WTC11 (cell line): ENCODE measurements at regions not wholly inside any gene's neighbourhood (a gene's known extent, or its start where the extent isn't known, plus 50 kb on each side); places are given as distances from the start of the nearest gene placed in this dataset.

Experiments used
- ATAC-seq: fragments of 200-7000 bp; cut with Tn5 transposase; 2 replicates; pipeline ENCODE4 v1.10.0; 2021; ENCODE audit warnings: mild to moderate bottlenecking, moderate library complexity
- CTCF ChIA-PET: fragments of 300-600 bp; sonication (Branson Sonifier 250); formaldehyde crosslinking; loops from one replicate; lab custom pipeline; 2021; ENCODE audit warnings: antibody characterized with exemption; lab: Charles Lee
- POLR2A ChIA-PET: fragments of 350-600 bp; sonication (Branson Sonifier 250); formaldehyde crosslinking; loops from one replicate; lab custom pipeline; 2021; ENCODE audit warnings: antibody characterized with exemption; lab: Charles Lee
- DNase-seq: peaks from one replicate; pipeline ENCODE4 v3.0.0; 2021; ENCODE audit warnings: low spot score
- H3K27ac Mint-ChIP-seq: 2 replicates; pipeline ENCODE4 v1.8.0; 2021; ENCODE audit warnings: mixed read lengths
- H3K27me3 Mint-ChIP-seq: 2 replicates; pipeline ENCODE4 v1.8.0; 2021; ENCODE audit warnings: low read depth, mild to moderate bottlenecking, moderate library complexity, mixed read lengths
- H3K36me3 Mint-ChIP-seq: 2 replicates; pipeline ENCODE4 v1.8.0; 2021; ENCODE audit warnings: mixed read lengths
- H3K4me1 Mint-ChIP-seq: 2 replicates; pipeline ENCODE4 v1.8.0; 2022; ENCODE audit warnings: mixed read lengths
- H3K4me3 Mint-ChIP-seq: 2 replicates; pipeline ENCODE4 v1.8.0; 2021; ENCODE audit warnings: mild to moderate bottlenecking, moderate library complexity, mixed read lengths
- H3K9me3 Mint-ChIP-seq: 2 replicates; pipeline ENCODE4 v1.8.0; 2021; ENCODE audit warnings: mixed read lengths
- ATF1 ChIP-seq: sonication (generic); formaldehyde crosslinking; IDR thresholded peaks from 2 replicates; pipeline ENCODE4 v1.8.1; 2023; ENCODE audit warnings: mild to moderate bottlenecking, moderate library complexity, missing genetic modification reagents
- EMX1 ChIP-seq: fragments of 250-450 bp; sonication (Bioruptor Pico); IDR thresholded peaks from 2 replicates; pipeline ENCODE4 v1.8.0; 2021; ENCODE audit warnings: mild to moderate bottlenecking
- JAZF1 ChIP-seq: fragments of 250-450 bp; sonication (Bioruptor Pico); IDR thresholded peaks from 2 replicates; pipeline ENCODE4 v1.9.0; 2021; ENCODE audit warnings: moderate library complexity, mild to moderate bottlenecking, inconsistent platforms
- MXD4 ChIP-seq: fragments of 250-450 bp; sonication (Bioruptor Pico); IDR thresholded peaks from 2 replicates; pipeline ENCODE4 v1.8.0; 2021; ENCODE audit warnings: mild to moderate bottlenecking, moderate library complexity, borderline replicate concordance
- MYBL2 ChIP-seq: sonication (generic); formaldehyde crosslinking; IDR thresholded peaks from 2 replicates; pipeline ENCODE4 v1.8.1; 2023; ENCODE audit warnings: mild to moderate bottlenecking, moderate library complexity, missing genetic modification reagents
- RORB ChIP-seq: fragments of 250-450 bp; sonication (Bioruptor Pico); IDR thresholded peaks from 2 replicates; pipeline ENCODE4 v1.9.0; 2021; ENCODE audit warnings: mild to moderate bottlenecking
- SMAD3 ChIP-seq: sonication (generic); formaldehyde crosslinking; IDR thresholded peaks from 2 replicates; pipeline ENCODE4 v1.8.0; 2022; ENCODE audit warnings: missing genetic modification reagents, mild to moderate bottlenecking, borderline replicate concordance
- SP1 ChIP-seq: sonication (generic); formaldehyde crosslinking; conservative IDR thresholded peaks from 2 replicates; pipeline ENCODE4 v1.8.1; 2022; ENCODE audit warnings: missing genetic modification reagents
- ZNF396 ChIP-seq: fragments of 250-450 bp; sonication (Bioruptor Pico); IDR thresholded peaks from 2 replicates; pipeline ENCODE4 v1.8.0; 2021; ENCODE audit warnings: mild to moderate bottlenecking, moderate library complexity, borderline replicate concordance
- ZNF423 ChIP-seq: fragments of 250-450 bp; sonication (Bioruptor Pico); IDR thresholded peaks from 2 replicates; pipeline ENCODE4 v2.1.2; 2022; ENCODE audit warnings: mild to moderate bottlenecking, moderate library complexity
- TF ChIP-seq, protein P1 (sequence below): sonication (generic); formaldehyde crosslinking; IDR thresholded peaks from 2 replicates; pipeline ENCODE4 v1.8.0; 2023; ENCODE audit warnings: missing genetic modification reagents, mild to moderate bottlenecking, borderline replicate concordance
- TF ChIP-seq, protein P2 (sequence below): sonication (generic); formaldehyde crosslinking; IDR thresholded peaks from 2 replicates; pipeline ENCODE4 v1.8.1; 2023; ENCODE audit warnings: mild to moderate bottlenecking, missing genetic modification reagents, borderline replicate concordance
- TF ChIP-seq, protein P3 (sequence below): fragments of 250-450 bp; sonication (Bioruptor Pico); IDR thresholded peaks from 2 replicates; pipeline ENCODE4 v1.8.0; 2021; ENCODE audit warnings: mild to moderate bottlenecking
- TF ChIP-seq, protein P4 (sequence below): sonication (generic); formaldehyde crosslinking; IDR thresholded peaks from 2 replicates; pipeline ENCODE4 v1.8.0; 2022; ENCODE audit warnings: mild to moderate bottlenecking, missing genetic modification reagents
- TF ChIP-seq, protein P5 (sequence below): sonication (generic); formaldehyde crosslinking; IDR thresholded peaks from 2 replicates; pipeline ENCODE4 v1.8.1; 2023; ENCODE audit warnings: mild to moderate bottlenecking, missing genetic modification reagents
- TF ChIP-seq, protein P6 (sequence below): sonication (generic); formaldehyde crosslinking; IDR thresholded peaks from 2 replicates; pipeline ENCODE4 v1.8.1; 2023; ENCODE audit warnings: mild to moderate bottlenecking, missing genetic modification reagents, moderate library complexity
- TF ChIP-seq, protein P7 (sequence below): sonication (generic); formaldehyde crosslinking; IDR thresholded peaks from 2 replicates; pipeline ENCODE4 v1.8.1; 2023; ENCODE audit warnings: mild to moderate bottlenecking, missing genetic modification reagents

DNA sequence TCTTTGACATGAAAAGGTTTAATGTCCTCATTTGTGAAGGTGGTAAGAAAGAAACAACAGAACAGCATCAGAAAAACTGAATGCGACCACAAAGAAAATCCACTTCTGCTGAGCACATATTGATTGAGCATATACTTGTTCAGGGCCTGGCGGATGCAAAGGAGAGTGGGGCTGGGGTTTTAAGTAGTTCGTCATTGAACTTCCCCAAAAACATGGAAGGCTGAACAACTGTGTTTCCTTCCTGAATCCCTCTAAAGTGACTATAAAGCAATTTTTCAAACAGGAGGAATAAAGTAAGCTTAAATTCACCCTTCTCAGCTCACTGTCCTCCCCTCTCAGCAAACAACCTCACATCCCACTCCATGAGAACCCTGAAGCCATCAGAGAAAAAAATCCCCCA, 262.9 kb downstream of the AGTPBP1 start:
- H3K27me3 Mint-ChIP-seq, result peaks cover 40% of the 10 kb centered on the region
- H3K4me3 Mint-ChIP-seq, result no peak overlapping the region
- TF ChIP-seq ZNF423, result no peak
- TF ChIP-seq SMAD3 (CRISPR knock-in tag), result no peak
- TF ChIP-seq, protein P1, sequence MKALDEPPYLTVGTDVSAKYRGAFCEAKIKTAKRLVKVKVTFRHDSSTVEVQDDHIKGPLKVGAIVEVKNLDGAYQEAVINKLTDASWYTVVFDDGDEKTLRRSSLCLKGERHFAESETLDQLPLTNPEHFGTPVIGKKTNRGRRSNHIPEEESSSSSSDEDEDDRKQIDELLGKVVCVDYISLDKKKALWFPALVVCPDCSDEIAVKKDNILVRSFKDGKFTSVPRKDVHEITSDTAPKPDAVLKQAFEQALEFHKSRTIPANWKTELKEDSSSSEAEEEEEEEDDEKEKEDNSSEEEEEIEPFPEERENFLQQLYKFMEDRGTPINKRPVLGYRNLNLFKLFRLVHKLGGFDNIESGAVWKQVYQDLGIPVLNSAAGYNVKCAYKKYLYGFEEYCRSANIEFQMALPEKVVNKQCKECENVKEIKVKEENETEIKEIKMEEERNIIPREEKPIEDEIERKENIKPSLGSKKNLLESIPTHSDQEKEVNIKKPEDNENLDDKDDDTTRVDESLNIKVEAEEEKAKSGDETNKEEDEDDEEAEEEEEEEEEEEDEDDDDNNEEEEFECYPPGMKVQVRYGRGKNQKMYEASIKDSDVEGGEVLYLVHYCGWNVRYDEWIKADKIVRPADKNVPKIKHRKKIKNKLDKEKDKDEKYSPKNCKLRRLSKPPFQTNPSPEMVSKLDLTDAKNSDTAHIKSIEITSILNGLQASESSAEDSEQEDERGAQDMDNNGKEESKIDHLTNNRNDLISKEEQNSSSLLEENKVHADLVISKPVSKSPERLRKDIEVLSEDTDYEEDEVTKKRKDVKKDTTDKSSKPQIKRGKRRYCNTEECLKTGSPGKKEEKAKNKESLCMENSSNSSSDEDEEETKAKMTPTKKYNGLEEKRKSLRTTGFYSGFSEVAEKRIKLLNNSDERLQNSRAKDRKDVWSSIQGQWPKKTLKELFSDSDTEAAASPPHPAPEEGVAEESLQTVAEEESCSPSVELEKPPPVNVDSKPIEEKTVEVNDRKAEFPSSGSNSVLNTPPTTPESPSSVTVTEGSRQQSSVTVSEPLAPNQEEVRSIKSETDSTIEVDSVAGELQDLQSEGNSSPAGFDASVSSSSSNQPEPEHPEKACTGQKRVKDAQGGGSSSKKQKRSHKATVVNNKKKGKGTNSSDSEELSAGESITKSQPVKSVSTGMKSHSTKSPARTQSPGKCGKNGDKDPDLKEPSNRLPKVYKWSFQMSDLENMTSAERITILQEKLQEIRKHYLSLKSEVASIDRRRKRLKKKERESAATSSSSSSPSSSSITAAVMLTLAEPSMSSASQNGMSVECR (CRISPR knock-in tag), result no peak
- TF ChIP-seq JAZF1 (CRISPR knock-in tag), result no peak
- no peak for TF ChIP-seq ZNF396 (CRISPR knock-in tag)
- TF ChIP-seq ATF1 (CRISPR knock-in tag), result no peak
- TF ChIP-seq RORB (CRISPR knock-in tag), result no peak
- no peak for TF ChIP-seq MXD4
- TF ChIP-seq, protein P2, sequence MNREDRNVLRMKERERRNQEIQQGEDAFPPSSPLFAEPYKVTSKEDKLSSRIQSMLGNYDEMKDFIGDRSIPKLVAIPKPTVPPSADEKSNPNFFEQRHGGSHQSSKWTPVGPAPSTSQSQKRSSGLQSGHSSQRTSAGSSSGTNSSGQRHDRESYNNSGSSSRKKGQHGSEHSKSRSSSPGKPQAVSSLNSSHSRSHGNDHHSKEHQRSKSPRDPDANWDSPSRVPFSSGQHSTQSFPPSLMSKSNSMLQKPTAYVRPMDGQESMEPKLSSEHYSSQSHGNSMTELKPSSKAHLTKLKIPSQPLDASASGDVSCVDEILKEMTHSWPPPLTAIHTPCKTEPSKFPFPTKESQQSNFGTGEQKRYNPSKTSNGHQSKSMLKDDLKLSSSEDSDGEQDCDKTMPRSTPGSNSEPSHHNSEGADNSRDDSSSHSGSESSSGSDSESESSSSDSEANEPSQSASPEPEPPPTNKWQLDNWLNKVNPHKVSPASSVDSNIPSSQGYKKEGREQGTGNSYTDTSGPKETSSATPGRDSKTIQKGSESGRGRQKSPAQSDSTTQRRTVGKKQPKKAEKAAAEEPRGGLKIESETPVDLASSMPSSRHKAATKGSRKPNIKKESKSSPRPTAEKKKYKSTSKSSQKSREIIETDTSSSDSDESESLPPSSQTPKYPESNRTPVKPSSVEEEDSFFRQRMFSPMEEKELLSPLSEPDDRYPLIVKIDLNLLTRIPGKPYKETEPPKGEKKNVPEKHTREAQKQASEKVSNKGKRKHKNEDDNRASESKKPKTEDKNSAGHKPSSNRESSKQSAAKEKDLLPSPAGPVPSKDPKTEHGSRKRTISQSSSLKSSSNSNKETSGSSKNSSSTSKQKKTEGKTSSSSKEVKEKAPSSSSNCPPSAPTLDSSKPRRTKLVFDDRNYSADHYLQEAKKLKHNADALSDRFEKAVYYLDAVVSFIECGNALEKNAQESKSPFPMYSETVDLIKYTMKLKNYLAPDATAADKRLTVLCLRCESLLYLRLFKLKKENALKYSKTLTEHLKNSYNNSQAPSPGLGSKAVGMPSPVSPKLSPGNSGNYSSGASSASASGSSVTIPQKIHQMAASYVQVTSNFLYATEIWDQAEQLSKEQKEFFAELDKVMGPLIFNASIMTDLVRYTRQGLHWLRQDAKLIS (CRISPR knock-in tag), result no peak
- TF ChIP-seq, protein P3, sequence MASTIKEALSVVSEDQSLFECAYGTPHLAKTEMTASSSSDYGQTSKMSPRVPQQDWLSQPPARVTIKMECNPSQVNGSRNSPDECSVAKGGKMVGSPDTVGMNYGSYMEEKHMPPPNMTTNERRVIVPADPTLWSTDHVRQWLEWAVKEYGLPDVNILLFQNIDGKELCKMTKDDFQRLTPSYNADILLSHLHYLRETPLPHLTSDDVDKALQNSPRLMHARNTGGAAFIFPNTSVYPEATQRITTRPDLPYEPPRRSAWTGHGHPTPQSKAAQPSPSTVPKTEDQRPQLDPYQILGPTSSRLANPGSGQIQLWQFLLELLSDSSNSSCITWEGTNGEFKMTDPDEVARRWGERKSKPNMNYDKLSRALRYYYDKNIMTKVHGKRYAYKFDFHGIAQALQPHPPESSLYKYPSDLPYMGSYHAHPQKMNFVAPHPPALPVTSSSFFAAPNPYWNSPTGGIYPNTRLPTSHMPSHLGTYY, result no peak
- TF ChIP-seq, protein P4, sequence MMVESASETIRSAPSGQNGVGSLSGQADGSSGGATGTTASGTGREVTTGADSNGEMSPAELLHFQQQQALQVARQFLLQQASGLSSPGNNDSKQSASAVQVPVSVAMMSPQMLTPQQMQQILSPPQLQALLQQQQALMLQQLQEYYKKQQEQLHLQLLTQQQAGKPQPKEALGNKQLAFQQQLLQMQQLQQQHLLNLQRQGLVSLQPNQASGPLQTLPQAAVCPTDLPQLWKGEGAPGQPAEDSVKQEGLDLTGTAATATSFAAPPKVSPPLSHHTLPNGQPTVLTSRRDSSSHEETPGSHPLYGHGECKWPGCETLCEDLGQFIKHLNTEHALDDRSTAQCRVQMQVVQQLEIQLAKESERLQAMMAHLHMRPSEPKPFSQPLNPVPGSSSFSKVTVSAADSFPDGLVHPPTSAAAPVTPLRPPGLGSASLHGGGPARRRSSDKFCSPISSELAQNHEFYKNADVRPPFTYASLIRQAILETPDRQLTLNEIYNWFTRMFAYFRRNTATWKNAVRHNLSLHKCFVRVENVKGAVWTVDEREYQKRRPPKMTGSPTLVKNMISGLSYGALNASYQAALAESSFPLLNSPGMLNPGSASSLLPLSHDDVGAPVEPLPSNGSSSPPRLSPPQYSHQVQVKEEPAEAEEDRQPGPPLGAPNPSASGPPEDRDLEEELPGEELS (CRISPR knock-in tag), result no peak
- TF ChIP-seq SP1 (CRISPR knock-in tag), result no peak
- TF ChIP-seq MYBL2, result no peak
- TF ChIP-seq, protein P5, sequence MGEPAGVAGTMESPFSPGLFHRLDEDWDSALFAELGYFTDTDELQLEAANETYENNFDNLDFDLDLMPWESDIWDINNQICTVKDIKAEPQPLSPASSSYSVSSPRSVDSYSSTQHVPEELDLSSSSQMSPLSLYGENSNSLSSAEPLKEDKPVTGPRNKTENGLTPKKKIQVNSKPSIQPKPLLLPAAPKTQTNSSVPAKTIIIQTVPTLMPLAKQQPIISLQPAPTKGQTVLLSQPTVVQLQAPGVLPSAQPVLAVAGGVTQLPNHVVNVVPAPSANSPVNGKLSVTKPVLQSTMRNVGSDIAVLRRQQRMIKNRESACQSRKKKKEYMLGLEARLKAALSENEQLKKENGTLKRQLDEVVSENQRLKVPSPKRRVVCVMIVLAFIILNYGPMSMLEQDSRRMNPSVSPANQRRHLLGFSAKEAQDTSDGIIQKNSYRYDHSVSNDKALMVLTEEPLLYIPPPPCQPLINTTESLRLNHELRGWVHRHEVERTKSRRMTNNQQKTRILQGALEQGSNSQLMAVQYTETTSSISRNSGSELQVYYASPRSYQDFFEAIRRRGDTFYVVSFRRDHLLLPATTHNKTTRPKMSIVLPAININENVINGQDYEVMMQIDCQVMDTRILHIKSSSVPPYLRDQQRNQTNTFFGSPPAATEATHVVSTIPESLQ (CRISPR knock-in tag), result no peak
- TF ChIP-seq, protein P6, sequence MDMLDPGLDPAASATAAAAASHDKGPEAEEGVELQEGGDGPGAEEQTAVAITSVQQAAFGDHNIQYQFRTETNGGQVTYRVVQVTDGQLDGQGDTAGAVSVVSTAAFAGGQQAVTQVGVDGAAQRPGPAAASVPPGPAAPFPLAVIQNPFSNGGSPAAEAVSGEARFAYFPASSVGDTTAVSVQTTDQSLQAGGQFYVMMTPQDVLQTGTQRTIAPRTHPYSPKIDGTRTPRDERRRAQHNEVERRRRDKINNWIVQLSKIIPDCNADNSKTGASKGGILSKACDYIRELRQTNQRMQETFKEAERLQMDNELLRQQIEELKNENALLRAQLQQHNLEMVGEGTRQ, result no peak
- TF ChIP-seq, protein P7, sequence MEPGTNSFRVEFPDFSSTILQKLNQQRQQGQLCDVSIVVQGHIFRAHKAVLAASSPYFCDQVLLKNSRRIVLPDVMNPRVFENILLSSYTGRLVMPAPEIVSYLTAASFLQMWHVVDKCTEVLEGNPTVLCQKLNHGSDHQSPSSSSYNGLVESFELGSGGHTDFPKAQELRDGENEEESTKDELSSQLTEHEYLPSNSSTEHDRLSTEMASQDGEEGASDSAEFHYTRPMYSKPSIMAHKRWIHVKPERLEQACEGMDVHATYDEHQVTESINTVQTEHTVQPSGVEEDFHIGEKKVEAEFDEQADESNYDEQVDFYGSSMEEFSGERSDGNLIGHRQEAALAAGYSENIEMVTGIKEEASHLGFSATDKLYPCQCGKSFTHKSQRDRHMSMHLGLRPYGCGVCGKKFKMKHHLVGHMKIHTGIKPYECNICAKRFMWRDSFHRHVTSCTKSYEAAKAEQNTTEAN (CRISPR knock-in tag), result no peak
- TF ChIP-seq EMX1 (CRISPR knock-in tag), result no peak
- TF ChIP-seq, all 79 proteins: peak for 0
- DNase-seq (no peak), ATAC-seq (no peak)
- Mint-ChIP-seq H3K9me3 (peaks cover 25% of the 10 kb centered on the region), H3K27ac (no peak overlapping the region), H3K4me1 (peaks cover 23% of the 10 kb centered on the region), H3K36me3 (peaks cover 21% of the 10 kb centered on the region)
- CTCF ChIA-PET, result interaction anchor here (0.6 to 2.4 kb wide), 2 partner anchors 54 to 77 kb away, joined by 3 to 11 read pairs; no protein-coding TSS in a partner anchor
- POLR2A ChIA-PET, result interaction anchor here (0.6 kb wide), 1 partner anchor 750 kb away, joined by 4 read pairs; no protein-coding TSS in a partner anchor
